ENCODE measurements at regions not wholly inside any gene's neighbourhood (a gene's known extent, or its start where the extent isn't known, plus 50 kb on each side); places are given as distances from the start of the nearest gene placed in this dataset.

DNA sequence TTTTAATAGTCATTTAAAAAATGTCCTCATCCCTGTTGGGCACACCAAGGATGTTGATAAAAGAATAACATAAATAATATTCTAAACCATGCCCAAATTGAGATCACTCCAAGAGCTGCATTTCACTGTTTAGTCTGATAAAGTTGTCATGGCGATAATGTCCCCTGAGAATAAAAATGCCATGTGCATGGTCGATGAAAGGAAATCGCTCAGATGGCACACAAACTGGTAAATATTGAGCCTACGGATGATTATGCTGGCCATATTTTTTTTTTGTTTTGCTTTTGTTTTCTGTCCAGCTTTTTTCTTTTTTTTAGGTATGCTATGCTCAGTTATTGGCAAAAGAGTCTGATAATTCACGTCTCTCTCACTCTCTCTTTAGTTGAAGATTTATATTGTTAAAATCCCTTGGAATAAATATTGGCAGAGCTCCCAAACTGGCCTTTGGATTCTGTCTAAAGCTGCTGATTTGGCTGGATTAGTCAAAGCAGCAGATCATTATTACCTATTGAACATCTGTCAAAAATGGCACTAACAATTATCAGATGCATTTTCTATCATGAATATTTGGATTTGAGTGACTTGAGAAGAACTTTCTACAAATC lies 643.8 kb downstream of the SQOR start:
- TF ChIP-seq POLR2A (IDR thresholded peaks at IDR 0.05) (no peak), CTCF (IDR thresholded peaks at IDR 0.05) (no peak), EP300 (IDR thresholded peaks at IDR 0.05) (no peak)
